Erythroblast (primary cell): ENCODE measurements at regions not wholly inside any gene's neighbourhood (a gene's known extent, or its start where the extent isn't known, plus 50 kb on each side); places are given as distances from the start of the nearest gene placed in this dataset.

ENCODE experiments used
- GATA1 ChIP-seq: IDR thresholded peaks from 2 replicates; pipeline ENCODE4 v1.6.1; 2011; ENCODE audit warnings: low read depth, mild to moderate bottlenecking, control low read depth, low read length, moderate library complexity
- POLR2A ChIP-seq: IDR thresholded peaks from 2 replicates; pipeline ENCODE4 v1.6.1; 2011; ENCODE audit warnings: mild to moderate bottlenecking, low read length

DNA sequence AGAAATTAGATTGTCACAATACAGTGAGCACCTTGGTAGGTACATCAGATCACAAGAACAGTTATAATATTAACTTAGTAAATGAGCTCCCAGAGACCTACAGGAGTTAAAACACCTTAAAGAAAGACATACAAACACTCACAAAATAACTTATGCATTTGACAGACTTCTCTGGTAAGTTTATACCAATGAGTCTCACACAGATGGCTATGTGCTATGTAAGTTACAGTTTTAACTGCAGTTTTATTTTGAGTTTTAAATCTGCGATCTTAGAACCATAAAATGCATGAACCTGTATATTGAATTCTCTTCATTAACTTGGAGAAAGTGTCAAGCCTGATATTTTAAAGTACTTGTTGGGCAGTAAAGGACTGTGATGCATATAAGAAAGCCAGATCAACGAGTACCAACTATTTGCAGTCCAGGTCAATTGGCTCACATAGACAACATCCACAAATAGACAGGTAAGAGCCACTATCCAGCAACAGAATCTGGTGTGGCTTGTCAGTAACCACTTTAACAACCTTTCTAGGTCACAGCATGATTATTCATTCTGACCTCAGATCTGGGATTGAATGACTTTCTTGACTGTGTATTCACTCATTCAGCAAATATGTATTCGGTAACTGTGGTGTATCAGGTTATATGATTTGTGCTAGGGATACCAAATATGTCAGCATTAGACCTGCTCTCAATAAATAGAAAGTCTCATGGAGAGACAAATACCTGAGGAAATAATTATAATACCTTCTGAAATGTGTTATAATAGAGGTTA is 856.6 kb upstream of the MGAT4C start:
- no peak for TF ChIP-seq POLR2A
- TF ChIP-seq GATA1, result no peak
